ENCODE measurements at regions not wholly inside any gene's neighbourhood (a gene's known extent, or its start where the extent isn't known, plus 50 kb on each side); places are given as distances from the start of the nearest gene placed in this dataset.

GRCh38 chr7:110043519-110043918 lies 1047.4 kb upstream of the LRRN3 start:
- TF ChIP-seq, protein P1, sequence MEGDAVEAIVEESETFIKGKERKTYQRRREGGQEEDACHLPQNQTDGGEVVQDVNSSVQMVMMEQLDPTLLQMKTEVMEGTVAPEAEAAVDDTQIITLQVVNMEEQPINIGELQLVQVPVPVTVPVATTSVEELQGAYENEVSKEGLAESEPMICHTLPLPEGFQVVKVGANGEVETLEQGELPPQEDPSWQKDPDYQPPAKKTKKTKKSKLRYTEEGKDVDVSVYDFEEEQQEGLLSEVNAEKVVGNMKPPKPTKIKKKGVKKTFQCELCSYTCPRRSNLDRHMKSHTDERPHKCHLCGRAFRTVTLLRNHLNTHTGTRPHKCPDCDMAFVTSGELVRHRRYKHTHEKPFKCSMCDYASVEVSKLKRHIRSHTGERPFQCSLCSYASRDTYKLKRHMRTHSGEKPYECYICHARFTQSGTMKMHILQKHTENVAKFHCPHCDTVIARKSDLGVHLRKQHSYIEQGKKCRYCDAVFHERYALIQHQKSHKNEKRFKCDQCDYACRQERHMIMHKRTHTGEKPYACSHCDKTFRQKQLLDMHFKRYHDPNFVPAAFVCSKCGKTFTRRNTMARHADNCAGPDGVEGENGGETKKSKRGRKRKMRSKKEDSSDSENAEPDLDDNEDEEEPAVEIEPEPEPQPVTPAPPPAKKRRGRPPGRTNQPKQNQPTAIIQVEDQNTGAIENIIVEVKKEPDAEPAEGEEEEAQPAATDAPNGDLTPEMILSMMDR (IDR thresholded peaks at IDR 0.05; ENCODE audit: low read length) = no peak
- TF ChIP-seq EZH2 (IDR thresholded peaks at IDR 0.05; ENCODE audit: borderline replicate concordance, low read length) = no peak
